Neural progenitor cell (in vitro differentiated cells): ENCODE measurements at regions not wholly inside any gene's neighbourhood (a gene's known extent, or its start where the extent isn't known, plus 50 kb on each side); places are given as distances from the start of the nearest gene placed in this dataset. TPM values are rescaled to one million over a fixed set of nuclear protein-coding genes. Genes with fewer than 3 reads are reported as not detected.
A peak's percentile ranks its signal among the peaks of the same experiment; 100 is the strongest.
"Not testable (repeated sequence)": the region's sequence is repeated elsewhere in the genome, so short reads cannot be mapped to it uniquely, and the experiment has no call there.

Experiments used
- DNase-seq: peaks from one replicate; pipeline ENCODE4 v3.0.0-alpha.2; 2016; ENCODE audit warnings: low spot score
- H2AFZ ChIP-seq: fragments of 200-600 bp; sonication (generic); replicated peaks from 2 replicates; pipeline ENCODE4 v1.6.1; 2016; ENCODE audit warnings: antibody characterized with exemption
- H3F3A ChIP-seq: fragments of 200-600 bp; sonication (generic); 2 replicates; pipeline ENCODE4 v1.6.1; 2016; ENCODE audit warnings: antibody characterized with exemption, low read depth
- H3K27ac ChIP-seq: fragments of 200-600 bp; sonication (generic); 2 replicates; pipeline ENCODE4 v1.5.1; 2016; ENCODE audit warnings: mild to moderate bottlenecking
- H3K27me3 ChIP-seq: fragments of 200-600 bp; sonication (generic); 2 replicates; pipeline ENCODE4 v1.6.1; 2016; ENCODE audit warnings: mild to moderate bottlenecking, moderate library complexity
- H3K36me3 ChIP-seq: fragments of 200-600 bp; sonication (generic); 2 replicates; pipeline ENCODE4 v1.5.1; 2016
- H3K4me1 ChIP-seq: fragments of 200-600 bp; sonication (generic); 2 replicates; pipeline ENCODE4 v1.6.1; 2016; ENCODE audit warnings: mixed run types
- H3K4me2 ChIP-seq: fragments of 200-600 bp; sonication (generic); 2 replicates; pipeline ENCODE4 v1.6.1; 2016
- H3K4me3 ChIP-seq: fragments of 200-600 bp; sonication (generic); 2 replicates; pipeline ENCODE4 v1.5.1; 2016
- H3K79me2 ChIP-seq: fragments of 200-600 bp; sonication (generic); 2 replicates; pipeline ENCODE4 v1.6.1; 2016; ENCODE audit warnings: low read depth
- H3K9ac ChIP-seq: fragments of 200-600 bp; sonication (generic); 2 replicates; pipeline ENCODE4 v1.6.1; 2016
- H3K9me3 ChIP-seq: fragments of 200-600 bp; sonication (generic); 2 replicates; pipeline ENCODE4 v1.5.1; 2016; ENCODE audit warnings: low read depth
- H4K20me1 ChIP-seq: fragments of 200-600 bp; sonication (generic); 2 replicates; pipeline ENCODE4 v1.6.1; 2016; ENCODE audit warnings: low read depth
- H3K27ac Mint-ChIP-seq: 3 replicates; pipeline ENCODE4 v1.8.0; 2021; ENCODE audit warnings: mixed read lengths
- H3K27me3 Mint-ChIP-seq: 2 replicates; pipeline ENCODE4 v1.8.0; 2022; ENCODE audit warnings: low read depth, mild to moderate bottlenecking, inconsistent platforms, moderate library complexity, mixed read lengths; ENCODE audit not compliant: insufficient read depth
- H3K36me3 Mint-ChIP-seq: 3 replicates; pipeline ENCODE4 v1.8.0; 2021; ENCODE audit warnings: mixed read lengths
- H3K4me1 Mint-ChIP-seq: 3 replicates; pipeline ENCODE4 v1.8.0; 2021; ENCODE audit warnings: mixed read lengths
- H3K4me3 Mint-ChIP-seq: 3 replicates; pipeline ENCODE4 v1.8.0; 2021; ENCODE audit warnings: mild to moderate bottlenecking, moderate library complexity, mixed read lengths
- H3K9me3 Mint-ChIP-seq: 3 replicates; pipeline ENCODE4 v1.8.0; 2020; ENCODE audit warnings: mixed read lengths
- microRNA-seq: library from miRNA; unstranded; fragments of <30 nt; microRNA quantifications from one replicate; pipeline ENCODE4, GENCODE V29; 2016
- small RNA-seq: library from RNA; depleted of rRNA; stranded (forward); fragments of <200 nt; gene quantifications from one replicate; pipeline ENCODE3, GENCODE V24; 2015

GRCh38 chr15:23225756-23226729 is 89.4 kb upstream of the GOLGA6L1 start:
- not testable (repeated sequence) for H3F3A ChIP-seq, H3K27me3 ChIP-seq, H3K9me3 Mint-ChIP-seq, H3K36me3 Mint-ChIP-seq, H3K27ac Mint-ChIP-seq, H3K27ac ChIP-seq, H3K4me3 Mint-ChIP-seq, H3K9me3 ChIP-seq, H4K20me1 ChIP-seq, H3K27me3 Mint-ChIP-seq, H3K4me1 Mint-ChIP-seq, H2AFZ ChIP-seq, H3K36me3 ChIP-seq, H3K9ac ChIP-seq, H3K79me2 ChIP-seq, H3K4me1 ChIP-seq
- Histone ChIP-seq H3K4me3 (peak overlapping the region; percentile 30), H3K4me2 (peak overlapping the region; percentile 62)
- DNase-seq = peak; percentile 3

GRCh38 chr15:23209452-23209851 is 72.8 kb upstream of the GOLGA6L1 start:
- not testable (repeated sequence) for H3F3A ChIP-seq, H3K27ac ChIP-seq

GRCh38 chr15:23199811-23200465 is 63.3 kb upstream of the GOLGA6L1 start:
- not testable (repeated sequence) for H3K4me3 Mint-ChIP-seq

More at GRCh38 chr15:23209452-23209851, 72.8 kb upstream of the GOLGA6L1 start:
- not testable (repeated sequence) for H3K27me3 Mint-ChIP-seq, H3K27ac Mint-ChIP-seq, H4K20me1 ChIP-seq, H3K36me3 ChIP-seq, H2AFZ ChIP-seq, H3K4me2 ChIP-seq, H3K4me1 ChIP-seq, H3K4me3 Mint-ChIP-seq, H3K9me3 Mint-ChIP-seq, H3K4me3 ChIP-seq, H3K79me2 ChIP-seq, H3K4me1 Mint-ChIP-seq, DNase-seq, H3K36me3 Mint-ChIP-seq, H3K27me3 ChIP-seq, H3K9ac ChIP-seq, H3K9me3 ChIP-seq

GRCh38 chr15:23198375-23198774 is 61.8 kb upstream of the GOLGA6L1 start:
- H3K36me3 Mint-ChIP-seq, H3K27ac Mint-ChIP-seq, H2AFZ ChIP-seq, H3K4me2 ChIP-seq, H3K4me1 Mint-ChIP-seq, DNase-seq, H3K4me1 ChIP-seq, H3K27me3 Mint-ChIP-seq, H3F3A ChIP-seq, H3K9ac ChIP-seq, H3K36me3 ChIP-seq, H3K4me3 ChIP-seq, H3K4me3 Mint-ChIP-seq, H3K27ac ChIP-seq, H3K79me2 ChIP-seq, H4K20me1 ChIP-seq, H3K9me3 Mint-ChIP-seq, H3K9me3 ChIP-seq, H3K27me3 ChIP-seq: not testable (repeated sequence)

More at GRCh38 chr15:23199811-23200465, 63.3 kb upstream of the GOLGA6L1 start:
- H3K9me3 ChIP-seq, H3K36me3 Mint-ChIP-seq, DNase-seq, H3K4me3 ChIP-seq, H2AFZ ChIP-seq, H3K27ac ChIP-seq, H3K9ac ChIP-seq, H3K79me2 ChIP-seq, H3K27me3 Mint-ChIP-seq, H3F3A ChIP-seq, H3K27ac Mint-ChIP-seq, H3K27me3 ChIP-seq, H3K9me3 Mint-ChIP-seq, H4K20me1 ChIP-seq, H3K4me1 ChIP-seq, H3K4me2 ChIP-seq, H3K36me3 ChIP-seq, H3K4me1 Mint-ChIP-seq: not testable (repeated sequence)

GRCh38 chr15:23192313-23192712 is 55.7 kb upstream of the GOLGA6L1 start:
- not testable (repeated sequence) for H3K27ac Mint-ChIP-seq, H3K4me1 Mint-ChIP-seq, H3K9me3 ChIP-seq, H2AFZ ChIP-seq, H3K36me3 ChIP-seq, H3K9me3 Mint-ChIP-seq, H3K79me2 ChIP-seq, H3K4me3 ChIP-seq, DNase-seq, H3K27ac ChIP-seq, H3F3A ChIP-seq, H4K20me1 ChIP-seq, H3K9ac ChIP-seq, H3K36me3 Mint-ChIP-seq, H3K4me1 ChIP-seq, H3K4me3 Mint-ChIP-seq, H3K27me3 Mint-ChIP-seq, H3K27me3 ChIP-seq, H3K4me2 ChIP-seq

Small RNAs in the stretch of these regions (microRNA-seq; reads per million reads assigned to microRNA genes)
- not detected for gene MIR4509-1

Small RNAs in the stretch of these regions (small RNA-seq; reads per million reads assigned to genes)
- gene AC116165.2 (not detected), gene MIR4509-1 (not detected)
